PC-3 (cell line): ENCODE measurements at regions not wholly inside any gene's neighbourhood (a gene's known extent, or its start where the extent isn't known, plus 50 kb on each side); places are given as distances from the start of the nearest gene placed in this dataset.

Experiments used
- EZH2 ChIP-seq: fragments of 300-600 bp; sonication (generic); IDR thresholded peaks from one replicate; pipeline ENCODE4 v1.6.1; 2017; ENCODE audit warnings: antibody characterized with exemption, mild to moderate bottlenecking, low read length; ENCODE audit not compliant: unreplicated experiment
- TF ChIP-seq, protein P1 (sequence below): fragments of 300-600 bp; sonication (generic); conservative IDR thresholded peaks from 2 replicates; pipeline ENCODE4 v1.5.1; 2017; ENCODE audit warnings: antibody characterized with exemption, low read depth, mild to moderate bottlenecking, low read length

DNA sequence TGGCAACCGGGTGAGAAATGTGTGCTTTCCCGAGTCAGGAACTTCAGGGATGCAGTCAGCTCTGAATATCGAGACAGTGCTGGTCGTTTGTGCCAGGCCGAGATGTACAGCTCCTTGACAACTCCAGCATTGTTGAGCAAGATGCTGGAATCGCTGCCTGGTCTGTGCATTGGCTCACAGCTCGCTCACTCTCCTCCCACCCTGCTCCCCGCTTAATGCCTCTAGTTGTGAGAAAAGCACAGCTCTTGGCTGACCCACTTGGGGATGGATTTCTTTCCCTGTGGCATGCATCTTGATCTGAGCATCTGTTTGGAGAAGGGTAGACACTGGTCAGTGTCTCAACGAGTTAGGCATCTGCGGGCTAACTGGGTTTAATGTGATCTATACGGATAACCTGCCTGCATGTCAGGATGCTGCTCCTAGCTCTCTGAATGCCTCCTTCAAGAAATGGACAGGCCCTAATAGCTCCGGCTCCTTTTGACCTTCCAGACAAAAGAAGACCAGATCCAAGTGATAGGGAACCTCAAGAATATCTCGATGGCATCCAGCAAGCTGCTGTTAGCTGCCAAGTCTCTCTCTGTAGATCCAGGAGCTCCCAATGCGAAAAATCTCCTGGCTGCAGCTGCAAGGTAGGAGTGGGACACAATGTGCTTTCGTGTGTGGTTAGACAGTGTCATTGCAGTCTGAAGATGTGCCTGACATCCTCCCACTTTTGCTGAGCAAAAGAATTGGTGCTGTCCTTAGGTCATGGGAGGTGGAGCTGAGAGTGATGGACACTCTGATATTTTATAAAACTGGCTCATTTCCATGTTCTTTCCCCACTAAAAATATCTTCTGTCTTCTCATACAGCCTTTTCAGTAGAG, 302.2 kb upstream of the TPM1 start:
- TF ChIP-seq, protein P1, sequence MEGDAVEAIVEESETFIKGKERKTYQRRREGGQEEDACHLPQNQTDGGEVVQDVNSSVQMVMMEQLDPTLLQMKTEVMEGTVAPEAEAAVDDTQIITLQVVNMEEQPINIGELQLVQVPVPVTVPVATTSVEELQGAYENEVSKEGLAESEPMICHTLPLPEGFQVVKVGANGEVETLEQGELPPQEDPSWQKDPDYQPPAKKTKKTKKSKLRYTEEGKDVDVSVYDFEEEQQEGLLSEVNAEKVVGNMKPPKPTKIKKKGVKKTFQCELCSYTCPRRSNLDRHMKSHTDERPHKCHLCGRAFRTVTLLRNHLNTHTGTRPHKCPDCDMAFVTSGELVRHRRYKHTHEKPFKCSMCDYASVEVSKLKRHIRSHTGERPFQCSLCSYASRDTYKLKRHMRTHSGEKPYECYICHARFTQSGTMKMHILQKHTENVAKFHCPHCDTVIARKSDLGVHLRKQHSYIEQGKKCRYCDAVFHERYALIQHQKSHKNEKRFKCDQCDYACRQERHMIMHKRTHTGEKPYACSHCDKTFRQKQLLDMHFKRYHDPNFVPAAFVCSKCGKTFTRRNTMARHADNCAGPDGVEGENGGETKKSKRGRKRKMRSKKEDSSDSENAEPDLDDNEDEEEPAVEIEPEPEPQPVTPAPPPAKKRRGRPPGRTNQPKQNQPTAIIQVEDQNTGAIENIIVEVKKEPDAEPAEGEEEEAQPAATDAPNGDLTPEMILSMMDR: no peak
- no peak for TF ChIP-seq EZH2
